H9 (cell line): ENCODE measurements at regions not wholly inside any gene's neighbourhood (a gene's known extent, or its start where the extent isn't known, plus 50 kb on each side); places are given as distances from the start of the nearest gene placed in this dataset.

Source experiments
- DNase-seq: peaks from one replicate; pipeline ENCODE4 v3.0.0-alpha.2; 2017
- H2AFZ ChIP-seq: one replicate; pipeline ENCODE4 v1.6.1; 2013; ENCODE audit warnings: mild to moderate bottlenecking, low read length, control low read depth, moderate library complexity
- H2AK5ac ChIP-seq: 2 replicates; pipeline ENCODE4 v1.6.1; 2013; ENCODE audit warnings: low read length, control low read depth, mixed read lengths; ENCODE audit not compliant: insufficient read length
- H2BK120ac ChIP-seq: one replicate; pipeline ENCODE4 v1.6.1; 2013; ENCODE audit warnings: low read depth, mild to moderate bottlenecking, low read length, control low read depth, inconsistent platforms; ENCODE audit not compliant: poor library complexity, severe bottlenecking
- H2BK12ac ChIP-seq: 2 replicates; pipeline ENCODE4 v1.6.1; 2013; ENCODE audit warnings: low read length, control low read depth, mixed read lengths, low read depth; ENCODE audit not compliant: insufficient read length
- H2BK15ac ChIP-seq: 2 replicates; pipeline ENCODE4 v1.6.1; 2013; ENCODE audit warnings: low read depth, low read length, control low read depth
- H2BK20ac ChIP-seq: one replicate; pipeline ENCODE4 v1.6.1; 2013; ENCODE audit warnings: low read depth, mild to moderate bottlenecking, low read length, control low read depth, inconsistent platforms; ENCODE audit not compliant: poor library complexity, severe bottlenecking
- H2BK5ac ChIP-seq: 2 replicates; pipeline ENCODE4 v1.6.1; 2013; ENCODE audit warnings: low read length, control low read depth, mixed read lengths; ENCODE audit not compliant: insufficient read length
- H3K14ac ChIP-seq: 2 replicates; pipeline ENCODE4 v1.6.1; 2013; ENCODE audit warnings: low read length, control low read depth; ENCODE audit not compliant: insufficient read depth
- H3K18ac ChIP-seq: 2 replicates; pipeline ENCODE4 v1.6.1; 2013; ENCODE audit warnings: low read depth, mild to moderate bottlenecking, mixed read lengths, low read length, control low read depth; ENCODE audit not compliant: insufficient read length
- H3K23ac ChIP-seq: 2 replicates; pipeline ENCODE4 v1.6.1; 2013; ENCODE audit warnings: low read length, control low read depth, mixed read lengths, low read depth; ENCODE audit not compliant: insufficient read length
- H3K23me2 ChIP-seq: 2 replicates; pipeline ENCODE4 v1.6.1; 2013; ENCODE audit warnings: low read depth, mild to moderate bottlenecking, mixed read lengths, low read length, control low read depth; ENCODE audit not compliant: insufficient read length, poor library complexity, severe bottlenecking
- H3K27ac ChIP-seq: 2 replicates; pipeline ENCODE4 v1.5.1; 2013; ENCODE audit warnings: low read length, control low read depth, mixed read lengths, low read depth; ENCODE audit not compliant: insufficient read length
- H3K27me3 ChIP-seq: 2 replicates; pipeline ENCODE4 v1.6.1; 2013; ENCODE audit warnings: low read length, control low read depth, inconsistent platforms; ENCODE audit not compliant: insufficient read depth
- H3K4ac ChIP-seq: 2 replicates; pipeline ENCODE4 v1.6.1; 2013; ENCODE audit warnings: low read depth, mild to moderate bottlenecking, control low read depth, inconsistent platforms, low read length, moderate library complexity
- H3K4me1 ChIP-seq: 2 replicates; pipeline ENCODE4 v1.6.1; 2013; ENCODE audit warnings: low read length, control low read depth, inconsistent platforms; ENCODE audit not compliant: insufficient read depth
- H3K4me2 ChIP-seq: 2 replicates; pipeline ENCODE4 v1.6.1; 2013; ENCODE audit warnings: low read length, control low read depth, mixed read lengths; ENCODE audit not compliant: insufficient read length, insufficient read depth
- H3K56ac ChIP-seq: 2 replicates; pipeline ENCODE4 v1.6.1; 2013; ENCODE audit warnings: low read depth, mild to moderate bottlenecking, mixed read lengths, low read length, control low read depth; ENCODE audit not compliant: insufficient read length
- H3K79me1 ChIP-seq: 2 replicates; pipeline ENCODE4 v1.6.1; 2013; ENCODE audit warnings: low read depth, mild to moderate bottlenecking, moderate library complexity, low read length, control low read depth, inconsistent platforms; ENCODE audit not compliant: insufficient read depth, poor library complexity, severe bottlenecking
- H3K79me2 ChIP-seq: 2 replicates; pipeline ENCODE4 v1.6.1; 2013; ENCODE audit warnings: low read length, control low read depth, inconsistent platforms; ENCODE audit not compliant: insufficient read depth
- H3K9ac ChIP-seq: 2 replicates; pipeline ENCODE4 v1.6.1; 2013; ENCODE audit warnings: low read length, control low read depth, mixed read lengths; ENCODE audit not compliant: insufficient read length; ENCODE audit errors: extremely low read depth
- H3K9me3 ChIP-seq: one replicate; pipeline ENCODE4 v1.6.1; 2013; ENCODE audit warnings: low read depth, low read length, inconsistent platforms; ENCODE audit not compliant: control insufficient read depth
- H3T11ph ChIP-seq: one replicate; pipeline ENCODE4 v1.6.1; 2013; ENCODE audit warnings: mild to moderate bottlenecking, low read length, control low read depth, inconsistent platforms
- H4K20me1 ChIP-seq: one replicate; pipeline ENCODE4 v1.6.1; 2013; ENCODE audit not compliant: control insufficient read depth, insufficient read length, insufficient read depth
- H4K5ac ChIP-seq: 2 replicates; pipeline ENCODE4 v1.6.1; 2013; ENCODE audit warnings: low read depth, mild to moderate bottlenecking, mixed read lengths, low read length, control low read depth; ENCODE audit not compliant: insufficient read length
- H4K8ac ChIP-seq: replicated peaks from 2 replicates; pipeline ENCODE4 v1.6.1; 2013; ENCODE audit warnings: low read length, control low read depth, mixed read lengths, low read depth; ENCODE audit not compliant: insufficient read length
- H4K91ac ChIP-seq: 2 replicates; pipeline ENCODE4 v1.6.1; 2013; ENCODE audit warnings: low read depth, mild to moderate bottlenecking, moderate library complexity, mixed read lengths, low read length, control low read depth; ENCODE audit not compliant: insufficient read length
- H3K27ac Mint-ChIP-seq, 3 experiments: 2 replicates in 2 of 3; 3 replicates in 1 of 3; pipeline ENCODE4 v1.8.0; 2020 to 2021; ENCODE audit warnings: mixed read lengths in 3 of 3, mild to moderate bottlenecking in 1 of 3, moderate library complexity in 1 of 3
- H3K27me3 Mint-ChIP-seq: 2 replicates; pipeline ENCODE4 v1.8.0; 2021; ENCODE audit warnings: low read depth, mild to moderate bottlenecking, moderate library complexity, mixed read lengths
- H3K36me3 Mint-ChIP-seq, 3 experiments: 2 replicates in 2 of 3; 3 replicates in 1 of 3; pipeline ENCODE4 v1.8.0; 2020 to 2021; ENCODE audit warnings: low read depth in 3 of 3, mixed read lengths in 3 of 3; ENCODE audit not compliant: insufficient read depth in 1 of 3
- H3K4me1 Mint-ChIP-seq, 2 experiments: 2 replicates each; pipeline ENCODE4 v1.8.0; 2020; ENCODE audit warnings: mixed read lengths in 2 of 2
- H3K4me3 Mint-ChIP-seq, 2 experiments: 2 replicates in 1 of 2; 3 replicates in 1 of 2; pipeline ENCODE4 v1.8.0; 2020 to 2021; ENCODE audit warnings: mild to moderate bottlenecking in 2 of 2, mixed read lengths in 2 of 2, moderate library complexity in 1 of 2
- H3K9me3 Mint-ChIP-seq, 2 experiments: 2 replicates in 1 of 2; 3 replicates in 1 of 2; pipeline ENCODE4 v1.8.0; 2020; ENCODE audit warnings: mild to moderate bottlenecking in 2 of 2, mixed read lengths in 2 of 2, moderate library complexity in 1 of 2
- CTCF ChIP-seq: fragments of 200-600 bp; sonication (generic); conservative IDR thresholded peaks from 3 replicates; pipeline ENCODE4 v1.8.0; 2021; ENCODE audit warnings: antibody characterized with exemption, mild to moderate bottlenecking
- WGBS: extraction: QIAGEN DNeasy Blood & Tissue Kit; methylation state at CpG from one replicate; pipeline ENCODE4 v1.1.7; 2013; ENCODE audit warnings: missing lambda C conversion rate, low lambda C conversion rate, mixed read lengths; ENCODE audit not compliant: insufficient read length; ENCODE audit errors: extremely low coverage; 5-methylcytosine and 5-hydroxymethylcytosine counted together

GRCh38 chr3:16801223-16801622 lies 83.5 kb upstream of the PLCL2 start:
- Histone ChIP-seq H4K20me1 (no peaks in the 10 kb centered on the region), H3K27me3 (no peaks in the 10 kb centered on the region), H4K8ac (no peak overlapping the region), H3K4me1 (0 out of 2 replicates have a peak, but pooled peaks cover 4% of the 10 kb centered on the region), H2BK5ac (no peak overlapping the region), H3K23ac (no peak overlapping the region), H3K9ac (no peak overlapping the region), H3K9me3 (no peaks in the 10 kb centered on the region), H2BK15ac (no peak overlapping the region), H3K18ac (no peak overlapping the region), H3T11ph (no peak overlapping the region), H3K79me1 (no peaks in the 10 kb centered on the region), H2AK5ac (no peak overlapping the region), H2AFZ (no peak overlapping the region), H2BK20ac (no peak overlapping the region), H3K4ac (no peak overlapping the region), H2BK120ac (no peak overlapping the region), H3K79me2 (no peaks in the 10 kb centered on the region), H3K4me2 (no peak overlapping the region), H4K91ac (no peak overlapping the region), H2BK12ac (no peak overlapping the region), H4K5ac (no peak overlapping the region), H3K56ac (no peak overlapping the region), H3K23me2 (no peaks in the 10 kb centered on the region), H3K14ac (no peak overlapping the region), H3K27ac (no peak overlapping the region)
- no CpG with 5 or more reads among the region's 1 CpG for WGBS
- no peak for DNase-seq
- Mint-ChIP-seq H3K4me1 (peaks cover 15 to 28% of the 10 kb centered on the region in 2 experiments), H3K36me3 (peaks cover 3 to 28% (median 6%) of the 10 kb centered on the region in 3 experiments; a peak in 5 of 7 replicates), H3K4me3 (no peak overlapping the region), H3K27ac (no peak overlapping the region), H3K27me3 (peaks cover 5% of the 10 kb centered on the region), H3K9me3 (peaks cover 3% of the 10 kb centered on the region in 2 experiments; a peak in 3 of 5 replicates)
- TF ChIP-seq CTCF = no peak
